GM23338 (cell line): ENCODE measurements at regions not wholly inside any gene's neighbourhood (a gene's known extent, or its start where the extent isn't known, plus 50 kb on each side); places are given as distances from the start of the nearest gene placed in this dataset.

ENCODE experiments used
- ATAC-seq: fragments of 200-7000 bp; cut with Tn5 transposase; 3 replicates; pipeline ENCODE4 v1.9.1; 2020
- DNase-seq: peaks from one replicate; pipeline ENCODE4 v3.0.0-alpha.2; 2015; ENCODE audit warnings: low spot score
- H2AFZ ChIP-seq: fragments of 200-600 bp; sonication (generic); 2 replicates; pipeline ENCODE4 v1.8.0; 2016; ENCODE audit warnings: antibody characterized with exemption, mild to moderate bottlenecking, moderate library complexity
- H3F3A ChIP-seq: fragments of 200-600 bp; sonication (generic); replicated peaks from 2 replicates; pipeline ENCODE4 v1.8.0; 2017; ENCODE audit warnings: antibody characterized with exemption, mixed run types, low read depth
- H3K27ac ChIP-seq: fragments of 200-600 bp; sonication (generic); 2 replicates; pipeline ENCODE4 v1.6.1; 2016; ENCODE audit warnings: low read depth
- H3K27me3 ChIP-seq: fragments of 200-600 bp; sonication (generic); 2 replicates; pipeline ENCODE4 v1.8.0; 2016; ENCODE audit warnings: mild to moderate bottlenecking, mixed run types, moderate library complexity; ENCODE audit not compliant: insufficient read depth
- H3K36me3 ChIP-seq: fragments of 200-600 bp; sonication (generic); 2 replicates; pipeline ENCODE4 v1.8.0; 2016; ENCODE audit warnings: mild to moderate bottlenecking; ENCODE audit not compliant: insufficient read depth
- H3K4me1 ChIP-seq: fragments of 200-600 bp; sonication (generic); 2 replicates; pipeline ENCODE4 v1.8.0; 2016; ENCODE audit warnings: mild to moderate bottlenecking, moderate library complexity; ENCODE audit not compliant: insufficient read depth
- H3K4me2 ChIP-seq: fragments of 200-600 bp; sonication (generic); 2 replicates; pipeline ENCODE4 v1.7.1; 2017; ENCODE audit warnings: mixed run types
- H3K4me3 ChIP-seq: fragments of 200-600 bp; sonication (generic); 2 replicates; pipeline ENCODE4 v1.6.1; 2016; ENCODE audit warnings: mixed run types
- H3K79me2 ChIP-seq: fragments of 200-600 bp; sonication (generic); replicated peaks from 2 replicates; pipeline ENCODE4 v1.8.0; 2017; ENCODE audit warnings: mild to moderate bottlenecking; ENCODE audit not compliant: insufficient read depth
- H3K9me2 ChIP-seq: fragments of 200-600 bp; sonication (generic); 2 replicates; pipeline ENCODE4 v1.8.0; 2017; ENCODE audit not compliant: insufficient read depth
- H4K20me1 ChIP-seq: fragments of 200-600 bp; sonication (generic); replicated peaks from 2 replicates; pipeline ENCODE4 v1.8.0; 2017; ENCODE audit warnings: mild to moderate bottlenecking; ENCODE audit not compliant: insufficient read depth
- H3K27ac Mint-ChIP-seq: 2 replicates; pipeline ENCODE4 v1.8.0; 2020; ENCODE audit warnings: inconsistent platforms, mild to moderate bottlenecking, moderate library complexity, mixed read lengths
- H3K27me3 Mint-ChIP-seq: 3 replicates; pipeline ENCODE4 v1.8.0; 2022; ENCODE audit warnings: low read depth, mild to moderate bottlenecking, moderate library complexity, mixed read lengths, inconsistent platforms; ENCODE audit not compliant: insufficient read depth, poor library complexity
- H3K36me3 Mint-ChIP-seq: 3 replicates; pipeline ENCODE4 v1.8.0; 2021; ENCODE audit warnings: low read depth, mild to moderate bottlenecking, inconsistent platforms, moderate library complexity, mixed read lengths
- H3K4me1 Mint-ChIP-seq: 3 replicates; pipeline ENCODE4 v1.8.0; 2020; ENCODE audit warnings: mild to moderate bottlenecking, inconsistent platforms, mixed read lengths
- H3K4me3 Mint-ChIP-seq: 3 replicates; pipeline ENCODE4 v1.8.0; 2021; ENCODE audit warnings: moderate library complexity, mild to moderate bottlenecking, inconsistent platforms, mixed read lengths
- H3K9me3 Mint-ChIP-seq: 3 replicates; pipeline ENCODE4 v1.8.0; 2020; ENCODE audit warnings: moderate library complexity, mild to moderate bottlenecking, inconsistent platforms, mixed read lengths
- CREB1 ChIP-seq: fragments of 250-450 bp; sonication (Bioruptor Pico); IDR thresholded peaks from 2 replicates; pipeline ENCODE4 v1.5.0; 2020; ENCODE audit warnings: low read depth, mild to moderate bottlenecking, moderate library complexity
- EZH2 ChIP-seq: fragments of 200-600 bp; sonication (generic); IDR thresholded peaks from one replicate; pipeline ENCODE4 v1.8.0; 2017; ENCODE audit warnings: antibody characterized with exemption, mild to moderate bottlenecking, low read depth; ENCODE audit not compliant: unreplicated experiment
- EZH2phosphoT487 ChIP-seq: fragments of 200-600 bp; sonication (generic); IDR thresholded peaks from one replicate; pipeline ENCODE4 v1.8.1; 2018; ENCODE audit warnings: antibody characterized with exemption; ENCODE audit not compliant: unreplicated experiment
- JUNB ChIP-seq: IDR thresholded peaks from one replicate; pipeline ENCODE4 v1.6.1; 2016; ENCODE audit warnings: antibody characterized with exemption; ENCODE audit not compliant: unreplicated experiment
- NANOG ChIP-seq: IDR thresholded peaks from 2 replicates; pipeline ENCODE4 v1.6.1; 2016; ENCODE audit warnings: antibody characterized with exemption, borderline replicate concordance
- POLR2AphosphoS5 ChIP-seq: IDR thresholded peaks from 2 replicates; pipeline ENCODE4 v1.6.1; 2016; ENCODE audit warnings: antibody characterized with exemption, low read depth
- STAT1 ChIP-seq: IDR thresholded peaks from one replicate; pipeline ENCODE4 v1.6.1; 2016; ENCODE audit warnings: antibody characterized with exemption; ENCODE audit not compliant: unreplicated experiment
- ZNF114 ChIP-seq: fragments of 250-450 bp; sonication (Bioruptor Pico); IDR thresholded peaks from 2 replicates; pipeline ENCODE4 v1.5.0; 2020; ENCODE audit warnings: mild to moderate bottlenecking, moderate library complexity
- ZNF331 ChIP-seq: fragments of 250-450 bp; sonication (Bioruptor Pico); IDR thresholded peaks from 2 replicates; pipeline ENCODE4 v1.5.0; 2020; ENCODE audit warnings: low read depth, mild to moderate bottlenecking, moderate library complexity
- TF ChIP-seq, protein P1 (sequence below): IDR thresholded peaks from 2 replicates; pipeline ENCODE4 v1.6.1; 2016; ENCODE audit warnings: antibody characterized with exemption
- TF ChIP-seq, protein P2 (sequence below): fragments of 250-450 bp; sonication (Bioruptor Pico); IDR thresholded peaks from 2 replicates; pipeline ENCODE4 v1.5.0; 2020; ENCODE audit warnings: mild to moderate bottlenecking, moderate library complexity
- TF ChIP-seq, protein P3 (sequence below), 2 experiments: fragments of 200-600 bp in 1 of 2; sonication (generic) in 1 of 2; conservative IDR thresholded peaks; 2 replicates each; pipeline versions ENCODE4 v1.5.1 to v1.6.1; 2016 to 2017; ENCODE audit warnings: antibody characterized with exemption in 2 of 2, low read depth in 2 of 2, mild to moderate bottlenecking in 2 of 2, moderate library complexity in 1 of 2
- TF ChIP-seq, protein P4 (sequence below): IDR thresholded peaks from one replicate; pipeline ENCODE4 v1.6.1; 2018; ENCODE audit warnings: antibody characterized with exemption; ENCODE audit not compliant: unreplicated experiment

DNA sequence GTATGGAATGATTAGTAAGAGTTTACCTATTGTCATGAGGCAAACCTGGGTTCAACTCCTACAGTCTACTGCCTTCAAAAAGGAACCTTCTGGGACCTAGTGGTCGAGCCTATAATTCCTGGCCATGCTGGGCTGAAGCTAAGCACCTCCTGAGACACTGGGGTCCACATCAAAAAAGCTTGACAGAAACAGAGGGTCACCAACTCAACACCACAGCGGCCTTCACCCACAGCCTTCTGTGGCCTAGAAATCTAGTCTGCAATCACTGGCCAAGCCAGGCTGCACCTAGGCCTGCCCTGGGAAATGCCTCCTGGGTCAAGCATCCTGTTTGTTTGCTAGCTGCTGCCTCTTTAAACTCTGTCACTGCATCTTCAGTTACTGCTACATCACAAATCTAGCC lies 153.9 kb upstream of the C11orf58 start:
- H3K9me3 Mint-ChIP-seq, result no peaks in the 10 kb centered on the region
- Histone ChIP-seq H3K4me3 (no peak overlapping the region), H3K27ac (no peak overlapping the region), H3K79me2 (no peaks in the 10 kb centered on the region), H3K27me3 (no peaks in the 10 kb centered on the region; the same call in 1 of the 2 replicates), H3K4me1 (no peaks in the 10 kb centered on the region), H3K36me3 (no peaks in the 10 kb centered on the region), H2AFZ (no peak overlapping the region), H3K4me2 (no peak overlapping the region), H4K20me1 (no peaks in the 10 kb centered on the region), H3K9me2 (no peaks in the 10 kb centered on the region), H3F3A (no peaks in the 10 kb centered on the region)
- no peak overlapping the region for H3K4me3 Mint-ChIP-seq
- TF ChIP-seq POLR2AphosphoS5, result no peak
- no peak for TF ChIP-seq STAT1
- TF ChIP-seq ZNF114 (CRISPR knock-in tag), result no peak
- no peak for TF ChIP-seq ZNF331 (CRISPR knock-in tag)
- TF ChIP-seq, protein P1, sequence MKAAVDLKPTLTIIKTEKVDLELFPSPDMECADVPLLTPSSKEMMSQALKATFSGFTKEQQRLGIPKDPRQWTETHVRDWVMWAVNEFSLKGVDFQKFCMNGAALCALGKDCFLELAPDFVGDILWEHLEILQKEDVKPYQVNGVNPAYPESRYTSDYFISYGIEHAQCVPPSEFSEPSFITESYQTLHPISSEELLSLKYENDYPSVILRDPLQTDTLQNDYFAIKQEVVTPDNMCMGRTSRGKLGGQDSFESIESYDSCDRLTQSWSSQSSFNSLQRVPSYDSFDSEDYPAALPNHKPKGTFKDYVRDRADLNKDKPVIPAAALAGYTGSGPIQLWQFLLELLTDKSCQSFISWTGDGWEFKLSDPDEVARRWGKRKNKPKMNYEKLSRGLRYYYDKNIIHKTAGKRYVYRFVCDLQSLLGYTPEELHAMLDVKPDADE, result no peak
- TF ChIP-seq JUNB, result no peak
- TF ChIP-seq, protein P2, sequence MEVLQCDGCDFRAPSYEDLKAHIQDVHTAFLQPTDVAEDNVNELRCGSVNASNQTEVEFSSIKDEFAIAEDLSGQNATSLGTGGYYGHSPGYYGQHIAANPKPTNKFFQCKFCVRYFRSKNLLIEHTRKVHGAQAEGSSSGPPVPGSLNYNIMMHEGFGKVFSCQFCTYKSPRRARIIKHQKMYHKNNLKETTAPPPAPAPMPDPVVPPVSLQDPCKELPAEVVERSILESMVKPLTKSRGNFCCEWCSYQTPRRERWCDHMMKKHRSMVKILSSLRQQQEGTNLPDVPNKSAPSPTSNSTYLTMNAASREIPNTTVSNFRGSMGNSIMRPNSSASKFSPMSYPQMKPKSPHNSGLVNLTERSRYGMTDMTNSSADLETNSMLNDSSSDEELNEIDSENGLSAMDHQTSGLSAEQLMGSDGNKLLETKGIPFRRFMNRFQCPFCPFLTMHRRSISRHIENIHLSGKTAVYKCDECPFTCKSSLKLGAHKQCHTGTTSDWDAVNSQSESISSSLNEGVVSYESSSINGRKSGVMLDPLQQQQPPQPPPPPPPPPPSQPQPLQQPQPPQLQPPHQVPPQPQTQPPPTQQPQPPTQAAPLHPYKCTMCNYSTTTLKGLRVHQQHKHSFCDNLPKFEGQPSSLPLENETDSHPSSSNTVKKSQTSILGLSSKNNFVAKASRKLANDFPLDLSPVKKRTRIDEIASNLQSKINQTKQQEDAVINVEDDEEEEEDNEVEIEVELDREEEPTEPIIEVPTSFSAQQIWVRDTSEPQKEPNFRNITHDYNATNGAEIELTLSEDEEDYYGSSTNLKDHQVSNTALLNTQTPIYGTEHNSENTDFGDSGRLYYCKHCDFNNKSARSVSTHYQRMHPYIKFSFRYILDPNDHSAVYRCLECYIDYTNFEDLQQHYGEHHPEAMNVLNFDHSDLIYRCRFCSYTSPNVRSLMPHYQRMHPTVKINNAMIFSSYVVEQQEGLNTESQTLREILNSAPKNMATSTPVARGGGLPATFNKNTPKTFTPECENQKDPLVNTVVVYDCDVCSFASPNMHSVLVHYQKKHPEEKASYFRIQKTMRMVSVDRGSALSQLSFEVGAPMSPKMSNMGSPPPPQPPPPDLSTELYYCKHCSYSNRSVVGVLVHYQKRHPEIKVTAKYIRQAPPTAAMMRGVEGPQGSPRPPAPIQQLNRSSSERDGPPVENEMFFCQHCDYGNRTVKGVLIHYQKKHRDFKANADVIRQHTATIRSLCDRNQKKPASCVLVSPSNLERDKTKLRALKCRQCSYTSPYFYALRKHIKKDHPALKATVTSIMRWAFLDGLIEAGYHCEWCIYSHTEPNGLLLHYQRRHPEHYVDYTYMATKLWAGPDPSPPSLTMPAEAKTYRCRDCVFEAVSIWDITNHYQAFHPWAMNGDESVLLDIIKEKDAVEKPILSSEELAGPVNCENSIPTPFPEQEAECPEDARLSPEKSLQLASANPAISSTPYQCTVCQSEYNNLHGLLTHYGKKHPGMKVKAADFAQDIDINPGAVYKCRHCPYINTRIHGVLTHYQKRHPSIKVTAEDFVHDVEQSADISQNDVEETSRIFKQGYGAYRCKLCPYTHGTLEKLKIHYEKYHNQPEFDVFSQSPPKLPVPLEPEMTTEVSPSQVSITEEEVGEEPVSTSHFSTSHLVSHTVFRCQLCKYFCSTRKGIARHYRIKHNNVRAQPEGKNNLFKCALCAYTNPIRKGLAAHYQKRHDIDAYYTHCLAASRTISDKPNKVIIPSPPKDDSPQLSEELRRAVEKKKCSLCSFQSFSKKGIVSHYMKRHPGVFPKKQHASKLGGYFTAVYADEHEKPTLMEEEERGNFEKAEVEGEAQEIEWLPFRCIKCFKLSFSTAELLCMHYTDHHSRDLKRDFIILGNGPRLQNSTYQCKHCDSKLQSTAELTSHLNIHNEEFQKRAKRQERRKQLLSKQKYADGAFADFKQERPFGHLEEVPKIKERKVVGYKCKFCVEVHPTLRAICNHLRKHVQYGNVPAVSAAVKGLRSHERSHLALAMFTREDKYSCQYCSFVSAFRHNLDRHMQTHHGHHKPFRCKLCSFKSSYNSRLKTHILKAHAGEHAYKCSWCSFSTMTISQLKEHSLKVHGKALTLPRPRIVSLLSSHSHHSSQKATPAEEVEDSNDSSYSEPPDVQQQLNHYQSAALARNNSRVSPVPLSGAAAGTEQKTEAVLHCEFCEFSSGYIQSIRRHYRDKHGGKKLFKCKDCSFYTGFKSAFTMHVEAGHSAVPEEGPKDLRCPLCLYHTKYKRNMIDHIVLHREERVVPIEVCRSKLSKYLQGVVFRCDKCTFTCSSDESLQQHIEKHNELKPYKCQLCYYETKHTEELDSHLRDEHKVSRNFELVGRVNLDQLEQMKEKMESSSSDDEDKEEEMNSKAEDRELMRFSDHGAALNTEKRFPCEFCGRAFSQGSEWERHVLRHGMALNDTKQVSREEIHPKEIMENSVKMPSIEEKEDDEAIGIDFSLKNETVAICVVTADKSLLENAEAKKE (CRISPR knock-in tag), result no peak
- no peak for TF ChIP-seq CREB1 (CRISPR knock-in tag)
- TF ChIP-seq, protein P3, sequence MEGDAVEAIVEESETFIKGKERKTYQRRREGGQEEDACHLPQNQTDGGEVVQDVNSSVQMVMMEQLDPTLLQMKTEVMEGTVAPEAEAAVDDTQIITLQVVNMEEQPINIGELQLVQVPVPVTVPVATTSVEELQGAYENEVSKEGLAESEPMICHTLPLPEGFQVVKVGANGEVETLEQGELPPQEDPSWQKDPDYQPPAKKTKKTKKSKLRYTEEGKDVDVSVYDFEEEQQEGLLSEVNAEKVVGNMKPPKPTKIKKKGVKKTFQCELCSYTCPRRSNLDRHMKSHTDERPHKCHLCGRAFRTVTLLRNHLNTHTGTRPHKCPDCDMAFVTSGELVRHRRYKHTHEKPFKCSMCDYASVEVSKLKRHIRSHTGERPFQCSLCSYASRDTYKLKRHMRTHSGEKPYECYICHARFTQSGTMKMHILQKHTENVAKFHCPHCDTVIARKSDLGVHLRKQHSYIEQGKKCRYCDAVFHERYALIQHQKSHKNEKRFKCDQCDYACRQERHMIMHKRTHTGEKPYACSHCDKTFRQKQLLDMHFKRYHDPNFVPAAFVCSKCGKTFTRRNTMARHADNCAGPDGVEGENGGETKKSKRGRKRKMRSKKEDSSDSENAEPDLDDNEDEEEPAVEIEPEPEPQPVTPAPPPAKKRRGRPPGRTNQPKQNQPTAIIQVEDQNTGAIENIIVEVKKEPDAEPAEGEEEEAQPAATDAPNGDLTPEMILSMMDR (conservative IDR thresholded peaks at IDR 0.05; ENCODE audit: low read depth in 2 of 2), result no peak
- TF ChIP-seq EZH2, result no peak
- TF ChIP-seq NANOG, result no peak
- TF ChIP-seq, protein P4, sequence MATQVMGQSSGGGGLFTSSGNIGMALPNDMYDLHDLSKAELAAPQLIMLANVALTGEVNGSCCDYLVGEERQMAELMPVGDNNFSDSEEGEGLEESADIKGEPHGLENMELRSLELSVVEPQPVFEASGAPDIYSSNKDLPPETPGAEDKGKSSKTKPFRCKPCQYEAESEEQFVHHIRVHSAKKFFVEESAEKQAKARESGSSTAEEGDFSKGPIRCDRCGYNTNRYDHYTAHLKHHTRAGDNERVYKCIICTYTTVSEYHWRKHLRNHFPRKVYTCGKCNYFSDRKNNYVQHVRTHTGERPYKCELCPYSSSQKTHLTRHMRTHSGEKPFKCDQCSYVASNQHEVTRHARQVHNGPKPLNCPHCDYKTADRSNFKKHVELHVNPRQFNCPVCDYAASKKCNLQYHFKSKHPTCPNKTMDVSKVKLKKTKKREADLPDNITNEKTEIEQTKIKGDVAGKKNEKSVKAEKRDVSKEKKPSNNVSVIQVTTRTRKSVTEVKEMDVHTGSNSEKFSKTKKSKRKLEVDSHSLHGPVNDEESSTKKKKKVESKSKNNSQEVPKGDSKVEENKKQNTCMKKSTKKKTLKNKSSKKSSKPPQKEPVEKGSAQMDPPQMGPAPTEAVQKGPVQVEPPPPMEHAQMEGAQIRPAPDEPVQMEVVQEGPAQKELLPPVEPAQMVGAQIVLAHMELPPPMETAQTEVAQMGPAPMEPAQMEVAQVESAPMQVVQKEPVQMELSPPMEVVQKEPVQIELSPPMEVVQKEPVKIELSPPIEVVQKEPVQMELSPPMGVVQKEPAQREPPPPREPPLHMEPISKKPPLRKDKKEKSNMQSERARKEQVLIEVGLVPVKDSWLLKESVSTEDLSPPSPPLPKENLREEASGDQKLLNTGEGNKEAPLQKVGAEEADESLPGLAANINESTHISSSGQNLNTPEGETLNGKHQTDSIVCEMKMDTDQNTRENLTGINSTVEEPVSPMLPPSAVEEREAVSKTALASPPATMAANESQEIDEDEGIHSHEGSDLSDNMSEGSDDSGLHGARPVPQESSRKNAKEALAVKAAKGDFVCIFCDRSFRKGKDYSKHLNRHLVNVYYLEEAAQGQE, result no peak
- no peak for TF ChIP-seq EZH2phosphoT487
- DNase-seq, result no peak
- H3K27ac Mint-ChIP-seq, result no peak overlapping the region
- no peaks in the 10 kb centered on the region for H3K36me3 Mint-ChIP-seq
- no peaks in the 10 kb centered on the region for H3K27me3 Mint-ChIP-seq
- ATAC-seq, result no peak
- no peaks in the 10 kb centered on the region for H3K4me1 Mint-ChIP-seq
